Skeletal muscle cell (primary cell): ENCODE measurements at regions not wholly inside any gene's neighbourhood (a gene's known extent, or its start where the extent isn't known, plus 50 kb on each side); places are given as distances from the start of the nearest gene placed in this dataset.

Experiments
- DNase-seq: peaks from one replicate; pipeline ENCODE4 v3.0.0-alpha.2; 2010; ENCODE audit warnings: low read depth
- H3K4me3 ChIP-seq: 2 replicates; pipeline ENCODE4 v1.5.1; 2011; ENCODE audit warnings: low read depth, mild to moderate bottlenecking, control low read depth, low read length, moderate library complexity

- DNase-seq = no peak
These were observed 192.5 kb upstream of the PDE3A start for GRCh38 chr12:20175704-20176388.

GRCh38 chr12:20181416-20182180 lies 186.7 kb upstream of the PDE3A start:
- no peak for DNase-seq
- H3K4me3 ChIP-seq = no peak overlapping the region

More at GRCh38 chr12:20175704-20176388, 192.5 kb upstream of the PDE3A start:
- no peak overlapping the region for H3K4me3 ChIP-seq

GRCh38 chr12:20183563-20183962 lies 184.8 kb upstream of the PDE3A start:
- DNase-seq = peak; percentile 32
- H3K4me3 ChIP-seq = no peak overlapping the region

GRCh38 chr12:20184514-20184913 lies 183.8 kb upstream of the PDE3A start:
- no peak overlapping the region for H3K4me3 ChIP-seq

GRCh38 chr12:20187456-20187855 lies 180.9 kb upstream of the PDE3A start:
- DNase-seq = no peak
- H3K4me3 ChIP-seq = no peak overlapping the region

More at GRCh38 chr12:20184514-20184913, 183.8 kb upstream of the PDE3A start:
- DNase-seq = no peak

- DNase-seq = no peak
- no peak overlapping the region for H3K4me3 ChIP-seq
These were observed 179.2 kb upstream of the PDE3A start for GRCh38 chr12:20188930-20189653.

- DNase-seq = no peak
- H3K4me3 ChIP-seq = no peak overlapping the region
These were observed 178.6 kb upstream of the PDE3A start for GRCh38 chr12:20189767-20190166.

- H3K4me3 ChIP-seq = no peak overlapping the region
- no peak for DNase-seq
These were observed 174.2 kb upstream of the PDE3A start for GRCh38 chr12:20194171-20194570.

- no peak for DNase-seq
- no peak overlapping the region for H3K4me3 ChIP-seq
These were observed 171.6 kb upstream of the PDE3A start for GRCh38 chr12:20196767-20197166.

GRCh38 chr12:20197411-20197810 lies 170.9 kb upstream of the PDE3A start:
- H3K4me3 ChIP-seq = no peak overlapping the region
- no peak for DNase-seq

GRCh38 chr12:20199780-20200179 lies 168.6 kb upstream of the PDE3A start:
- H3K4me3 ChIP-seq = no peak overlapping the region
- DNase-seq = no peak

- no peak overlapping the region for H3K4me3 ChIP-seq
- no peak for DNase-seq
These were observed 166.6 kb upstream of the PDE3A start for GRCh38 chr12:20201733-20202132.

- DNase-seq = no peak
- no peak overlapping the region for H3K4me3 ChIP-seq
These were observed 162.5 kb upstream of the PDE3A start for GRCh38 chr12:20205854-20206253.

GRCh38 chr12:20206410-20206809 lies 161.9 kb upstream of the PDE3A start:
- no peak overlapping the region for H3K4me3 ChIP-seq
- no peak for DNase-seq

- DNase-seq = no peak
- no peak overlapping the region for H3K4me3 ChIP-seq
These were observed 157.6 kb upstream of the PDE3A start for GRCh38 chr12:20210621-20211215.

GRCh38 chr12:20211541-20211940 lies 156.8 kb upstream of the PDE3A start:
- DNase-seq = no peak
- no peak overlapping the region for H3K4me3 ChIP-seq

GRCh38 chr12:20211981-20212421 lies 156.3 kb upstream of the PDE3A start:
- DNase-seq = no peak
- H3K4me3 ChIP-seq = no peak overlapping the region

GRCh38 chr12:20212658-20213555 lies 155.4 kb upstream of the PDE3A start:
- DNase-seq = peak; percentile 99
- no peak overlapping the region for H3K4me3 ChIP-seq
